Esophagus squamous epithelium (tissue), 5 donors: ENCODE measurements at regions not wholly inside any gene's neighbourhood (a gene's known extent, or its start where the extent isn't known, plus 50 kb on each side); places are given as distances from the start of the nearest gene placed in this dataset.
"Not testable (repeated sequence)": the region's sequence is repeated elsewhere in the genome, so short reads cannot be mapped to it uniquely, and the experiment has no call there.

Experiments used
- DNase-seq: peaks from one replicate; lab custom pipeline; 2025; lab: John Stamatoyannopoulos, UW
- H3K27ac ChIP-seq, 4 donors: fragments of 200-600 bp; sonication (generic); one replicate each; pipeline ENCODE4 v1.5.1; 2016 to 2019; ENCODE audit warnings: mild to moderate bottlenecking in 1 of 4
- H3K27me3 ChIP-seq, 4 donors: fragments of 200-600 bp; sonication (generic); 1 replicate in 3 of 4; 2 replicates in 1 of 4; pipeline versions ENCODE4 v1.5.1 to v1.6.0; 2017 to 2021; ENCODE audit warnings: antibody characterized with exemption in 1 of 4
- H3K36me3 ChIP-seq, 3 donors: fragments of 200-600 bp; sonication (generic); one replicate each; pipeline ENCODE4 v1.5.1; 2016 to 2019
- H3K4me1 ChIP-seq, 3 donors: fragments of 200-600 bp; sonication (generic); one replicate each; pipeline ENCODE4 v1.5.1; 2017 to 2019
- H3K4me3 ChIP-seq, 4 donors: fragments of 200-600 bp; sonication (generic); 1 replicate in 3 of 4; 2 replicates in 1 of 4; pipeline ENCODE4 v1.5.1; 2016 to 2019; ENCODE audit warnings: mild to moderate bottlenecking in 2 of 4, moderate library complexity in 1 of 4
- H3K9me3 ChIP-seq, 3 donors: fragments of 200-600 bp; sonication (generic); one replicate each; pipeline ENCODE4 v1.5.1; 2016 to 2019
- CTCF ChIP-seq, 6 experiments: fragments of 450-650 bp in 4 of 6; fragments of 200-600 bp in 2 of 6; sonication (generic) in 2 of 6; IDR thresholded peaks; one replicate each; pipeline ENCODE4 v1.5.1; 2016 to 2019; ENCODE audit warnings: antibody characterized with exemption in 6 of 6, mild to moderate bottlenecking in 4 of 6, moderate library complexity in 4 of 6
- POLR2A ChIP-seq, 4 donors: fragments of 450-650 bp; IDR thresholded peaks; one replicate each; pipeline ENCODE4 v1.6.1; 2017; ENCODE audit warnings: antibody characterized with exemption in 4 of 4, mild to moderate bottlenecking in 4 of 4, moderate library complexity in 3 of 4
- WGBS, 2 donors: methylation state at CpG; one replicate each; pipeline ENCODE4 v1.1.5; 2018; 5-methylcytosine and 5-hydroxymethylcytosine counted together
- intact Hi-C: fragments of 100-400 bp; cut with DNase I; formaldehyde crosslinking; loops from one replicate; pipeline ENCODE4 v1.15.0; 2022
- donor health status: DM: yes; HTN: yes; CAD: no.

- peak overlapping the region; percentile 16 to 84 (median 56) for H3K27ac ChIP-seq
- peaks cover 0 to 29% (median 4%) of the 10 kb centered on the region in 3 donors for H3K4me1 ChIP-seq
- 100% methylated on average over 1 of the region's 7 CpGs; no CpG with 5 or more reads in 1 of the 2 donors for WGBS, 2 donors
- peaks cover 0 to 11% (median 11%) of the 10 kb centered on the region in 3 donors for H3K9me3 ChIP-seq
- no peak for DNase-seq
- no peaks in the 10 kb centered on the region for H3K27me3 ChIP-seq
- no peak for TF ChIP-seq CTCF (IDR thresholded peaks at IDR 0.05)
- no peak for TF ChIP-seq POLR2A (IDR thresholded peaks at IDR 0.05)
- H3K4me3 ChIP-seq, result no peak overlapping the region
- H3K36me3 ChIP-seq, result no peaks in the 10 kb centered on the region
- intact Hi-C loops, result no loop called here
Measured at GRCh38 chr2:240259924-240260529, 119.6 kb upstream of the OTOS start.

- WGBS, 2 donors, result 79 to 86% methylated on average over 2 to 4 of the region's 4 CpGs
- no peaks in the 10 kb centered on the region for H3K36me3 ChIP-seq
- peaks cover 0 to 11% (median 11%) of the 10 kb centered on the region in 3 donors for H3K9me3 ChIP-seq
- no peak overlapping the region for H3K27ac ChIP-seq
- no peaks in the 10 kb centered on the region for H3K27me3 ChIP-seq
- peaks cover 0 to 26% (median 4%) of the 10 kb centered on the region in 3 donors for H3K4me1 ChIP-seq
- no peak for TF ChIP-seq POLR2A (IDR thresholded peaks at IDR 0.05)
- TF ChIP-seq CTCF (IDR thresholded peaks at IDR 0.05), result no peak
- DNase-seq, result no peak
- no peak overlapping the region for H3K4me3 ChIP-seq
- intact Hi-C loops, result no loop called here
Measured at GRCh38 chr2:240260664-240261063, 120.2 kb upstream of the OTOS start.

- H3K4me3 ChIP-seq, H3K27ac ChIP-seq, intact Hi-C loops, H3K27me3 ChIP-seq, H3K36me3 ChIP-seq, DNase-seq: not testable (repeated sequence)
- H3K4me1 ChIP-seq, result peaks cover 0 to 19% (median 4%) of the 10 kb centered on the region in 3 donors
- WGBS, 2 donors, result 60% methylated on average over 1 of the region's 1 CpG; no CpG with 5 or more reads in 1 of the 2 donors
- H3K9me3 ChIP-seq, result peaks cover 0 to 11% (median 11%) of the 10 kb centered on the region in 3 donors
Measured at GRCh38 chr2:240262578-240262977, 122.1 kb upstream of the OTOS start.

GRCh38 chr2:240269380-240269779 lies 128.9 kb upstream of the OTOS start:
- no peak overlapping the region for H3K27ac ChIP-seq
- intact Hi-C loops, result no loop called here
- H3K36me3 ChIP-seq, result no peaks in the 10 kb centered on the region
- no peak overlapping the region for H3K4me3 ChIP-seq
- DNase-seq, result no peak
- 88 to 100% methylated on average over 1 of the region's 3 CpGs for WGBS, 2 donors
- no peaks in the 10 kb centered on the region for H3K4me1 ChIP-seq
- no peak for TF ChIP-seq POLR2A (IDR thresholded peaks at IDR 0.05)
- no peak for TF ChIP-seq CTCF (IDR thresholded peaks at IDR 0.05)
- H3K9me3 ChIP-seq, result peaks cover 0 to 14% (median 5%) of the 10 kb centered on the region in 3 donors
- peaks cover 0 to 31% (median 0%) of the 10 kb centered on the region in 4 donors for H3K27me3 ChIP-seq

- H3K4me3 ChIP-seq, result no peak overlapping the region
- no peak overlapping the region for H3K27ac ChIP-seq
- intact Hi-C loops, result no loop called here
- no peaks in the 10 kb centered on the region for H3K4me1 ChIP-seq
- peaks cover 0 to 32% (median 0%) of the 10 kb centered on the region in 4 donors for H3K27me3 ChIP-seq
- DNase-seq, result no peak
- no peaks in the 10 kb centered on the region for H3K36me3 ChIP-seq
- WGBS, 2 donors, result 75 to 100% methylated on average over 1 of the region's 1 CpG
- peaks cover 0 to 14% (median 5%) of the 10 kb centered on the region in 3 donors for H3K9me3 ChIP-seq
- TF ChIP-seq POLR2A (IDR thresholded peaks at IDR 0.05), result no peak
- no peak for TF ChIP-seq CTCF (IDR thresholded peaks at IDR 0.05)
Measured at GRCh38 chr2:240269886-240270285, 129.4 kb upstream of the OTOS start.
